OCI-LY1 (cell line): ENCODE measurements at regions not wholly inside any gene's neighbourhood (a gene's known extent, or its start where the extent isn't known, plus 50 kb on each side); places are given as distances from the start of the nearest gene placed in this dataset.

Experiments used
- H2AFZ ChIP-seq: fragments of 200-600 bp; sonication (generic), shearing (Covaris generic); 2 replicates; pipeline ENCODE4 v1.6.0; 2014; ENCODE audit warnings: antibody characterized with exemption, mild to moderate bottlenecking, low read length
- H3F3A ChIP-seq: fragments of 200-600 bp; sonication (generic), shearing (Covaris generic); 2 replicates; pipeline ENCODE4 v1.6.0; 2014; ENCODE audit warnings: mild to moderate bottlenecking, antibody characterized with exemption, low read length, moderate library complexity; ENCODE audit not compliant: insufficient read depth
- H3K27ac ChIP-seq: fragments of 200-600 bp; sonication (generic); 2 replicates; pipeline ENCODE4 v1.5.1; 2014; ENCODE audit warnings: low read length, mixed run types, mild to moderate bottlenecking, low read depth; ENCODE audit not compliant: poor library complexity, severe bottlenecking
- H3K27me3 ChIP-seq: fragments of 200-600 bp; sonication (generic); 2 replicates; pipeline ENCODE4 v1.6.0; 2014; ENCODE audit warnings: antibody characterized with exemption, mild to moderate bottlenecking, low read length, moderate library complexity; ENCODE audit not compliant: insufficient read depth
- H3K36me3 ChIP-seq: fragments of 200-600 bp; sonication (generic); 2 replicates; pipeline ENCODE4 v1.6.1; 2014; ENCODE audit warnings: mild to moderate bottlenecking, antibody characterized with exemption, low read length, moderate library complexity, mixed read lengths; ENCODE audit not compliant: insufficient read depth
- H3K4me1 ChIP-seq: fragments of 200-600 bp; sonication (generic); 2 replicates; pipeline ENCODE4 v1.5.1; 2014; ENCODE audit warnings: mild to moderate bottlenecking, low read length, moderate library complexity; ENCODE audit not compliant: insufficient read depth, severe bottlenecking
- H3K4me2 ChIP-seq: fragments of 200-600 bp; sonication (generic), shearing (Covaris generic); 2 replicates; pipeline ENCODE4 v1.6.1; 2014; ENCODE audit warnings: low read length
- H3K4me3 ChIP-seq: fragments of 200-600 bp; sonication (generic); 2 replicates; pipeline ENCODE4 v1.5.1; 2014; ENCODE audit warnings: low read length, low read depth, mild to moderate bottlenecking, mixed read lengths; ENCODE audit not compliant: poor library complexity, severe bottlenecking
- H3K79me2 ChIP-seq: fragments of 200-600 bp; shearing (Covaris generic); 2 replicates; pipeline ENCODE4 v1.6.1; 2016; ENCODE audit warnings: mixed run types, low read length, mixed read lengths; ENCODE audit not compliant: insufficient read depth
- H3K9ac ChIP-seq: fragments of 200-600 bp; sonication (generic), shearing (Covaris generic); 2 replicates; pipeline ENCODE4 v1.6.1; 2014; ENCODE audit warnings: mild to moderate bottlenecking, low read length, mixed read lengths
- H3K9me2 ChIP-seq: fragments of 200-600 bp; sonication (generic), shearing (Covaris generic); 2 replicates; pipeline ENCODE4 v1.6.1; 2014; ENCODE audit warnings: low read depth, mild to moderate bottlenecking, low read length, mixed read lengths
- H3K9me3 ChIP-seq: fragments of 200-600 bp; shearing (Covaris generic); 2 replicates; pipeline ENCODE4 v1.6.1; 2014; ENCODE audit warnings: low read length, mixed read lengths
- H4K20me1 ChIP-seq: fragments of 200-600 bp; sonication (generic), shearing (Covaris generic); 2 replicates; pipeline ENCODE4 v1.6.0; 2016; ENCODE audit warnings: mild to moderate bottlenecking, low read length; ENCODE audit not compliant: insufficient read depth
- CTCF ChIP-seq: fragments of 200-600 bp; sonication (generic), shearing (Covaris generic); IDR thresholded peaks from 2 replicates; pipeline ENCODE4 v1.5.1; 2017; ENCODE audit warnings: mild to moderate bottlenecking, antibody characterized with exemption, low read length, moderate library complexity, mixed read lengths
- EZH2 ChIP-seq: fragments of 200-600 bp; sonication (generic), shearing (Covaris generic); IDR thresholded peaks from 2 replicates; pipeline ENCODE4 v1.8.0; 2017; ENCODE audit warnings: borderline replicate concordance, mixed run types, mild to moderate bottlenecking, antibody characterized with exemption, low read length, moderate library complexity, mixed read lengths

GRCh38 chr19:29305268-29305667, 92.3 kb upstream of the UQCRFS1 start:
- no peak overlapping the region for H3K4me2 ChIP-seq
- no peak overlapping the region for H3K27ac ChIP-seq
- no peak overlapping the region for H3K4me3 ChIP-seq
- TF ChIP-seq EZH2 (no peak), CTCF (no peak)
- H3K79me2 ChIP-seq: no peaks in the 10 kb centered on the region
- no peaks in the 10 kb centered on the region for H4K20me1 ChIP-seq
- no peaks in the 10 kb centered on the region for H3F3A ChIP-seq
- H3K9me2 ChIP-seq: no peaks in the 10 kb centered on the region
- no peaks in the 10 kb centered on the region for H3K36me3 ChIP-seq
- H3K9me3 ChIP-seq: no peaks in the 10 kb centered on the region
- H3K9ac ChIP-seq: no peak overlapping the region
- peaks cover 4% of the 10 kb centered on the region; the same call in 1 of the 2 replicates for H3K27me3 ChIP-seq
- H3K4me1 ChIP-seq: no peaks in the 10 kb centered on the region
- no peak overlapping the region for H2AFZ ChIP-seq

GRCh38 chr19:29308977-29309590, 96.1 kb upstream of the UQCRFS1 start:
- H3K9me2 ChIP-seq: no peaks in the 10 kb centered on the region
- no peaks in the 10 kb centered on the region for H4K20me1 ChIP-seq

GRCh38 chr19:29309637-29310036, 96.7 kb upstream of the UQCRFS1 start:
- Histone ChIP-seq H3K9me3 (no peaks in the 10 kb centered on the region), H3K27ac (no peak overlapping the region), H3K36me3 (no peaks in the 10 kb centered on the region), H3F3A (no peaks in the 10 kb centered on the region), H3K79me2 (no peaks in the 10 kb centered on the region), H3K4me3 (no peak overlapping the region), H3K4me1 (no peaks in the 10 kb centered on the region), H3K4me2 (no peak overlapping the region), H3K9ac (no peak overlapping the region), H3K27me3 (no peaks in the 10 kb centered on the region), H3K9me2 (no peaks in the 10 kb centered on the region), H4K20me1 (no peaks in the 10 kb centered on the region), H2AFZ (no peak overlapping the region)
- TF ChIP-seq EZH2 (no peak), CTCF (no peak)

More at GRCh38 chr19:29308977-29309590, 96.1 kb upstream of the UQCRFS1 start:
- no peak for TF ChIP-seq EZH2
- TF ChIP-seq CTCF: no peak
- no peak overlapping the region for H3K4me3 ChIP-seq
- no peak overlapping the region for H3K4me2 ChIP-seq
- H3K79me2 ChIP-seq: no peaks in the 10 kb centered on the region
- H3K4me1 ChIP-seq: no peaks in the 10 kb centered on the region
- no peak overlapping the region for H2AFZ ChIP-seq
- H3K27me3 ChIP-seq: no peaks in the 10 kb centered on the region
- no peaks in the 10 kb centered on the region for H3F3A ChIP-seq
- no peaks in the 10 kb centered on the region for H3K9me3 ChIP-seq
- no peak overlapping the region for H3K27ac ChIP-seq
- H3K36me3 ChIP-seq: no peaks in the 10 kb centered on the region
- H3K9ac ChIP-seq: no peak overlapping the region
